HuH-7.5 (cell line): ENCODE measurements at regions not wholly inside any gene's neighbourhood (a gene's known extent, or its start where the extent isn't known, plus 50 kb on each side); places are given as distances from the start of the nearest gene placed in this dataset.
"Not testable (repeated sequence)": the region's sequence is repeated elsewhere in the genome, so short reads cannot be mapped to it uniquely, and the experiment has no call there.

Source experiments
- DNase-seq: peaks from one replicate; pipeline ENCODE4 v3.0.0; 2011; ENCODE audit warnings: low spot score

DNA sequence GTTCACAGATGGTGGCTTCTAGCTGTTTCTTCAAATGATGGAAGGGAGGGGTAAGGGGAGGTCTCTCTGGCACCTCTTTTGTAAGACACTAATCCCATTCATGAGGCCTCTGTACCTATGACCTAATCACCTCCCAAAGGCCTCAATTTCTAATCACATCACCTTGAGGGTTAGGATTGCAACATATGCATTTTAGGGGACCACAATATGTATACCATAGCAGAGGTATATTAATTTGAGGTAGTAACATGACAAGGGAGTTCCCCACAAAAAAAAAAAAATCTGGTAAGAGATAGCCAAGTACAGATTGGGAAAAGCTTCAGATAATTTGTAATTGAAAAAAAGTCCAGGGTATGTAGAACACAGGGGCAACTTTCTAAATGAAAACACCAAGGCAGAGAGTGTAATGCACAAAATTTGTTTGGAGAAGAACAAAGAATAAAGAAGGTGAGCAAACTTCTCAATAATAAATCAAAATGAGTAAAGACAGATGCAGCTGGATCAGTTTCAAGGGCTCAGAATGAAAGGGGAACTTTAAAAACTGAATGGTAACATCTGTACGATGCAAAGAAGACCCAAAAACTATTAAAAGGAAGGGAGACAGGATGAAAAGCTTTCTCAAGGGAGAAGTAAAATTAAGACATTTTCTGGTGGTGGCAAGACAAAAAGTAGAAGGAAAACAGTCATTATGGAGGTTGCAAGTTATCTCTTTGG lies 125.5 kb upstream of the DCN start:
- no peak for DNase-seq

DNA sequence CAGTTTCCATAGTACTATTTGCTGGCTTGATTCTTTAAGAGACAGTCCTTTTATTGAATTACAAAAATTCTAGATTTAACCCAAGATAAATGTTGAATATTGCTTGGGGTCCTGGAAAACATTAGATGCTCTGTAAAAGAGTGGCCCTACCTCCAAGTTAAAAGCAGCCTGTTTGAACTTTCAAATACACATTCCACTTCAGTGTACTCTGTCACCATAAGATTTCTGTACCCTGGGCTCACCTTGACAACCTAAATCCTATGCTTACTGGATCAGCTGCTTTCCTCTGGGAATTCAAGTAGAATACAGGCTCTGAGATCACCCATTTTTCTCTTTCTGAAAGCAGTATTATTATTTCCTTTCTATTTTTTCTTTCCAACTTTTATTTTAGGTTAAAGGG lies 107.7 kb upstream of the DCN start:
- DNase-seq: no peak

DNA sequence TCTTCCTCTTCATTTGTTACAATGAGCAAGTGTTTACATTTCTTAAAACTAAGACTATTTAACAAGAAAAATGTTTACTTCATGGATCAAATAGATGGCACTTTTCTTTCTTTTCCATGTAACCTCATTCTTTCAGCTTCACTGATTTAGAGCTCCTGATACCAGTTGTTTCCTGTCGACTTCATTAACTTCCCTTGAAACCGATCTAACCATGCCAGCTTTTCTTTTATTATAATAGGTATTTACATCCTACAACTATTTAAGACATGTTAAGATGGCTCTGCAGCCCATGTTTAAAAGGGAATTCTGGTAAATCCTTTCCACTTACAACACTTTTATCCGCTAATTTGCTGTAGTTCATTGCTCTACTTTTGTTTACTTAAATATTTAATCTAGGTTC lies 107.3 kb upstream of the DCN start:
- no peak for DNase-seq

DNA sequence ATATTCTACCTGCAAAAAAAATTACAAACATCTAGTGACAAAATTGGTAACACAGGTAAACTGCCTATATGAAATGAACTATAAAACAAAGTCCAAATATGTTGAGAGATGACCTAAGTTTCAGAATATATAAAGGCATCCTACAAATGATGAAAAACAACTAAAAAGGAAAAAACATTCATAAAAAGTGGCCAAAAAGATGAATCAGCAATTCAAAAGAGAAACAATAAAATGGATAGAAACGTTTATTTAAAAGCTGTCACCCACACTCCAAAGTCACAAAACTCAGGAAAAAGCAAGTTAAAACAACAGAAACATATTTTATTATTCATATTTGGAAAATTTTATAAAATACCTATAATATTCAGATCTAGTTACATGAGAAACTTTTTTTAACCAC lies 106.5 kb upstream of the DCN start:
- no peak for DNase-seq

DNA sequence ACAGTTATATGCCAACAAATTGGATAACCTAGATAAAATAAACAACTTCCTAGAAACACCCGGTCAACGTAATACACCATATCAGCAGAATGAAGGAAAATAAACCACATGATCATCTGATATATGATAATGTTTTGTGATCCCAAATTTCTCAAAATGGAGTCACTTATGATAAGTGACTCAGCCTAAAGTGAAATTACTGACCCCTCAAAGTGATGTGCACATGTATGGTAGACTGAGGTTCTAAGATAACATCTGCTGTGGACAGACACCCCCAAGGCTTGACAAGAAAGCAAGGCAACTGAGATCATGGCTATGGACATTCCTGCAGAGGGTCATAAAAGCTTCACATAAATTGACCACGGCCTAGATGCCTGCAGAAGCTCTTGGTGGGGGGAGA lies 105.1 kb upstream of the DCN start:
- no peak for DNase-seq

DNA sequence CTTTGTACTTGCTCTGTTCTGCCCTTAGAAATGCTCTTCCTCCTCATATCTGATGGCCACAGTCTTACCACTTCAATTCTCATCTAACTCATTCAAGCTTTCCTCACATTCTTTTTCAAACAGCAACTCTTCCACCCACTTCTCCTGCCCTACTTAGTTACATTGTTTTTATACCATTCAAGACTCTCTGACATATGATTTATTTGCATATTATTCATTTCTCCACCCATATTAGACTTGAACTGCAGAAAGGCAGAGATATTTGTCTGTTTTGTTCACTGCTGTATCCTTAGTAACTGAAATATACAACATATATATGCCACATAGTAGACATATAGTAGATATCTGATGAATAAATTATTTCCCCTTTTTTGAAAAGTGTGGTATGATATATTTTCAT lies 95.5 kb upstream of the DCN start:
- DNase-seq: no peak

DNA sequence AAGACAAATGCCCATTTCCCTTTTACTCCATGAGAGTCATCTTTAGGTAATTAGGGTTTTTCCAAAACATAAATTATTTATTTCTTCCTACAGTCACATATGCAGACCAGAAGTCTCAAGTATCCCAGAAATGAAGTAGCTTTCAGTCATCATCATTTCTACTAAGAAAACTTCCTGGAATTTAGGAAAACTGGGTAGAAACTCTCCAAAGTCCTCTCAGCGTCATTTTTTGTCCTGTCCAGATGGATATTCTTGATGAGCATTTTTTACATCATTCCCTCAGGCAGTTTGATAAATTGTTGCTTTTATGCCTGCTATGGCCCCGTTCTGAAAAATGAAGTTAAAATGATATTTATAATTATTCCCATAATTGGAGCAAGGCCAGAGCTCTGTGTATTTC lies 93.9 kb upstream of the DCN start:
- no peak for DNase-seq

DNA sequence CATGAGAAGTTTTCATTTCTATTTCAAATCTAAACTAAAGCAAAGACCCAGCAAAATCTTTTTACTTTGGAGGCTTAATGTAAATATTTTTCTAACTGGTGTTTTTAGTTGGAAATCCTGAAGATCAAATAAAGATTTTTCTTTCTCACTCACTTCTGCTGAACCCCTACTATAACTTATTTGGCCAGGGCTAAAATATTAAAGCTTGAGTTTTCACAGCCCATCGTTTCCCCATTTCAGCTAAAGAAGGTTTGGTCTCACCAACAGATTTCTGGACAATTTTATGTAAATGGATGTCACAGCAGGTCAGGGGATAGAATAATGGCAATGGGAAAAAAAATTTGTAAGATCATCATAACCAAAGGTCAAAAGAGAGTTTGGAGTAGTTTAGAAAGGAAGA lies 92.7 kb upstream of the DCN start:
- no peak for DNase-seq

DNA sequence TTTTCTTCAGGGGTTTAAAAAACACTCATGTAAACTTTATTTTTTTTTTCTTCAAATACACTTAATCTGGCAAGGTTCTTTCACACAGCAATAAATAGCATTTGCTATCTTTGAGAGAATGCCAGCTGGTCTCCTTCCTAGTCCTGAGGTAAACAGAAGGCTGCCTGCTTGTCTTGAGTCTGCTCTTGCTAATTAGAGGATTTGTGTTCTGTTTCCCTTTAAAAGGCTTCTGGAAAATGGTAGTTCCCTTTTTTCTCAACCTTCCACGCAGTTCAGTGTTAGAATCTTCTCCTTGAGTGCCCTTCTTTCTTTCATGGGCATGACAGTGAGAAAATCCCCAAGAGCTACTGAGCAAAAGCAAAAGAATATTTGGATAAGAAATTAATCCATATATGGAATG lies 92.3 kb upstream of the DCN start:
- DNase-seq: no peak

DNA sequence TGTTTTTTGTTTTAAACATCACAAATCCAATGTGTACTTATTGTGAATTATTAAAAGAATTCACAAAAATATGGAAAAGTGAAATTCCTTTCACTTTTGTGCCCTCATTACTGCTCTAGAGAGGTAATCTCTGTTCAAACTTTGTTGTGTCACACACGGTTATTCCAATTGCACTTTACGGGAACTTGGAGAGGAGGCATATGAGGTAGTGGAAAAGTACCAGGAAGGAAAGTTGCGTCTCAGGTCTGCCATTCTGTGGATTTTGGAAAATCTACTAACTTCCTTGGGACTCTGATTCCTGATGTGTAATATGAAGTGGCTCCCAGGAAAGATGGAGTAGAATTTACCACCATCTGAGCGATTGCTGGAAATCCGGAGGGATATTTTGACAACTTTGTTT lies 90.9 kb upstream of the DCN start:
- DNase-seq: no peak

DNA sequence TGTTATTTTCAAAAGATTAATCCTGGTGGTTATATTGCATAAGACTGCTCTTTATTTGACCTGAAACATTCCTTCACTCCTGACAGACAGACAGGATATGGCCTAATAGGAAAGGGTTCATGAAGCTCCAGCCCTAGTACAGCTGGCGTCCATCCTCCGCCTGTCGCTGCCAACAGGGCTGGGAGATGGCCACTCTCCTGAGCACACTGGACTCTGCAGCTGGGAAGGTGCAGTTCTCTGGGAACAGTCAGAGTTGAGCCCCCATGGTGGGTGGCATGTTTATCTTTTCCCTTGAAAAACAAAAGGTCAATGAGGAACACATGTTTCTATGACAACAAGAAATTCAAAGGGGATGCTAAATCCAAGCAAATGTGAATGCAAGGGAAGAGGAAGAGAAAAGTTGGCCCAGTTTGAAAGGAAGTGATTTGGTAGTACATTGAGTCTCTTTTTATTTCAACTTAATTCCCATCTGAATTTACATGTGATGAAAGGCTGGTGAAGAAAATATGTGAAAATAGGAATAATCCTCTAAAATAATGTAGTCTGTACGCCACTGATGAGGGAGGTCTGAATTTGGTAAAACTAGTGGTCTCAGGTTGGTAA lies 89.9 kb upstream of the DCN start:
- no peak for DNase-seq

DNA sequence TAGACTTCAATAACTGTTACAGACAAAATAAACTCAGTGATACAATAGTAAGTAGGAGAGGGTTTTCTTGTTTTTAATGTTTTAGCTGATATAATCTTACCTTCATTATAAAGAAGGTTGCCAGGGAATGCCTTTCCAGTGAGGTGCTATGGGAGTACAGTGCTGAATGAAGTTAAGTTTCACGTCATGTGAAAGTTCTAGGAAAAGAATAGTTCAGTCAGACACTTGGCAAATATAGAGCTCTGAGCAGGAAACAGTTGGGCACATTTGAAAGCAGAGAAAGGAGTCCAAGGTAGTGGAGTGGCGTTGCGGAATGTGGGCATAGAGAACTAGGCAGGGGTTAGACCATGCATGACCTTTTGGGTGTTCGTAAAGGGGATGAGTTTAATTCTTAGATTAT lies 88.6 kb upstream of the DCN start:
- DNase-seq: no peak

DNA sequence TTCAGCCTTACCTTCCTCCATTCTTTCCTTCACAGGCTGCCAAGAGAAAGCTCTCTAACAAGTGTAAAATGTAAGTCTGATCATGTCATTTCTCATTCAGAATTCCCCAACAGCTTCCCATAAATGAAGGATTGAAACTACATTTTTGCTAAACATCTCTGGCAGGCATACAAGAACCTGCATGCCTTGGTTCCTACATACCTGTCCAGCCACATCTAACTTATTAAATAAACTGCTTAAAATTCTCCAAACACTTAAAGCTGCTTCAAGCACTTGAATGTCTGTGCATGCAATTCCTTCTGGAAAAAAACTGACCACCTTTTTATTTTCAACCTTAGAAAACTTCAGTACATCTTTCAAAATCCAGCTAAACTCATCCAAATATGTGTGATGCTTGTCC lies 84.4 kb upstream of the DCN start:
- no peak for DNase-seq

DNA sequence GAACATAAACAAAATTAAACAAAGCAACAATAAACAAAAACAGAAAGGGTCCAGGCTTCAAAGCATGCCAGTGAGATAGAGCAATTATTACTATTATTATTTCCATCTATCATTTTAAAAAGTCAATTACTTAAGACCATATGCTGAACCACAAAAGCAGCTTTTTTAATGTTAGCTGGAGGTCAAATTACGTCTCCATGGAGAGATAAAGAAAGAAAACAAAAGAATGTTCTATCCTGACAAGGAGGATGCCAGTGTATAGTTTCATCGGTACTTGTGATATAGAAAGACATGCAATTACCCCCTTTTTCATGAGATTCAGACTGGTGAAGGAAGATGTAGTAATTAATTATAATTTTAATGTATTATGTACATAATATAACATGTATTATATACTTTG lies 81.6 kb upstream of the DCN start:
- no peak for DNase-seq

DNA sequence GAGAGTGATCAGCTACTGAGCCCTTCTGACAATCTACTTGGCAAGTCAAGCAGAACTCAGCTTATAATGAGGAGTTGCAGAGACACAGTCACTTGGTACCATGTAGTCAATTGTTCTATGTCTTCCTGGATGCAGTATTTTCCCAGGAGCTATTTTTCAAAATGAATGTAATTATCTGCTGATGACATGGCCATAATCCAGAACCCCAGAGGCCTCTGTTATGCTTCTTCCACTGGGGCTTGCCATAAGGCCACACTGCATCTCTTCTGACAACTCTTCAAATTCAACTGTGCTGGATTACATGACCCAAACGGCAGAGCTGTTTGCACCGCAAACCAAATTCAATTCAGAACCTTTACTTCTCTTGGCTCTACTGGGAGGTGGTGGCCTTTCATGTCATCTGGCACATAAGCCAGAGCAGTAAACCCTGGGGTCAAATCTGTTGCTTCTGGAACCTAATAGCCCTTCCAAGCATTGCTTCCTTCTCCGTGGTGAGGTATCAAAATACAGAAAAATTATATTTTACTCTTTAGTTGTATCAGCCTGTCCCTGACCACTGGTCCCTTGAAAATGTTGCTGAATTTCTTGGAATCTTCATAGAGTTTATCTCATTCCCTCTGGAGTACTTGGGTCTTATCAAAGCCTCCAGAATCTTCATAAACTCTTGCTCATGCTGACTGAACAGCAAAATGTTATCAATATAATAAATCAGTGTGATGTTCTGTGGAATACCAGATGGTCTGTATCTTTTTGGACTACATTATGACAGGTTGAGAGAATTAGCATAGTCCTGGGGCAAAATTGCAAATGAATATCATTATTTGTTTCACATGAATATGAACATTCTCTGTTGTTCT lies 79.4 kb upstream of the DCN start:
- no peak for DNase-seq

DNA sequence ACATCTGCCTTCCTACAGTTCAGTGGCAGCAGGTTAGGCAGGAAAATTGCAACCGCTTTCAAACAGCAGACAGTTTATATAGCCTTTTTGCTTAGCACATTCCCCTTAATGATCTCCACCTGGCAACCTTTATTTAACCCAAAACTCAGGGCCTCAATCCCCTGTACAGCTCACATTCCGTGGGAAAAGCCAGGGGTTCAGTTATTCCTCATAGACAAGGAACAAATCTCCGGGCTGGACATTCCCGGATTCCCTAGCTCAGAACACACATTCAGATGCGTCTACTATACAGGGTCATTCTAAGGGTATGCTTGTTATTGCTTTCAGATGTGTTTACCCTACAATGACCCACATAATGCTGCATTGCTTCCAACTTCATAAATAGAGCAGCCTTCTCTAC lies 73.8 kb upstream of the DCN start:
- DNase-seq: no peak

DNA sequence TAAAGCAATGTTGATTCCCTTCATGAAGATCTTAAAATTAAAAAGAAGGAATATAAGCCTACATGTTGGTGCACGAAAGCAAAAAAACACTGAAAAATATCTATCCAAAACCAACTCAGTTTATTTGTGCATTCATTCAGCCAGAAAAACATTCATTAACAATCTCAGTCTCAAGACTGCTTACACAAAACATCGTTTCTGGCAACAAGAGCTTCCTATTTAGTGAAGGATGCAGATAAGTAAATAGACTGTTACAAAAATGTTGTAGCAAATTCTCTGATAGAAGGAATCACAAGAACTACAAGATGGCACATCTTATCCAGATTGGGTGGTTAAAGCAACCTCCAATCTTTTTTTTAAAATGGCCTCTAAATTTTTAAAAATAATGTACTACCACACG lies 69.7 kb upstream of the DCN start:
- no peak for DNase-seq

DNA sequence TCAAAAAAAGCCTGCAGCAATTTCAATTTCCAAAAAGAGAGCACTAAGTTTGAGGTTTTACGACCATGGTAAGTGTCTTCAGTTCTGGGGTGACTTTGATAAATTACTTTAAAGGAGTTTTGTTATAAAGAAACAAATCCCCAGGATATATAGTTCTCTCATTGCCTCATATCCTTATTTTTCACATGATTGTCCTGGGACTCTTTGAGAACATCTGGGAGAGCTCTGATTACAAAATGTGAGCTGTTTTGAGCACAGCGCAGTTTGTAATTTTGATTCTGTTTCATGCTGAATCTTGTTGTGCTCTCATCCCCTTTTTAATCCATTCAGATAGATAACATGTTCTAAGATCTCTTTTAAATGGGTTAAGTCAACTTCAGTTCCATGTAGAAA lies 67.7 kb upstream of the DCN start:
- DNase-seq: no peak

DNA sequence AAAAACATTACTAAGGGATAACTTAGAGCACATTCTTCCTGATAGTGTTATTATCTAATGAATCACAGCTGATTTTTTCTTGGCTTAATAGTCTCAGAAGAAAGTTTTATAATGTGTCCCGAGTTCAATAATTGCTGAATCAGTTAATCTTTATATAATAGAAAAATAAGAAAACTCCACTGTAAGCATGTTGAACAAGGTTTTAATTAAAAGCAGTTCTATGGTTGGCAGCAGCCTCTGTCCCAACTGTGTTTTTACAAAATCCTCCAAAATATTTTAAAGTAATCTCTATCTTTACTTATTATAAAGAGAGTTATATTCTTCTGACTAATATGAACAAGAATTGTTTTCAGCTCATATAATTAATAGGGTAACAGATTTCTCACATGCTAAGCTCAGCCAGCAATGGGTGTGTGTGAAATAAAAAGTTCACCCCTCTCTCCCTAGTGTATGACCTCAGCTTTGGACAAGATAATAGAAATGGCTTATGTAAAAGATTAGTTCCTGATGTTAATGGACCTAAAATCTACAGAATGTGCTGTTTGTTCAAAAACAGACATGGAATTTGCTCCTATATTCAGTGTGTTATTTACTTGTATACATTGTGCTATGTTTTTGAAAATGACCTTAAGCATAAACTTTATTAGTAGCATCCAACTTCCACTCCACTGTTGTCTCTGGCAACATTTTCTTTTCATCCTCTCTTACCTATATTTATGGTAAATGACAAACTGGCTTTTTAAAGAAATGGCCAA lies 67.1 kb upstream of the DCN start:
- no peak for DNase-seq

DNA sequence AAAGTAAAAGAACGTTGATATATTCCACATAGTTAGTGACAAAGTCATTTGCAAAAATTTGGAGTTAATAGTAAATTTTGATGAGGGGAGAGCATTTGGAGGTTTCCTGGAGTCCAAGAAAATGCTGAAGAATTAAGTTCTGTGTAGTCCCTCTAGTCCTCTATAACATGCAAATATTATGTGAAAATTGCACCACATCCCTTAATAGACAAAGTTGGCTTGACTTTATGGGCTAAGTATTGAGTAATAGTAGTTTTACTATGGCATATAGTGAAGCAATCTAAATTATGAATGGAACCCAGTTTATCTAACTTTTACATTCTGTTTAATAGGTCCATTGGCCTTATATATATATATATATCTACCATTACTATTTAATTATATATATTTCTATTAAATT lies 66.4 kb upstream of the DCN start:
- no peak for DNase-seq

DNA sequence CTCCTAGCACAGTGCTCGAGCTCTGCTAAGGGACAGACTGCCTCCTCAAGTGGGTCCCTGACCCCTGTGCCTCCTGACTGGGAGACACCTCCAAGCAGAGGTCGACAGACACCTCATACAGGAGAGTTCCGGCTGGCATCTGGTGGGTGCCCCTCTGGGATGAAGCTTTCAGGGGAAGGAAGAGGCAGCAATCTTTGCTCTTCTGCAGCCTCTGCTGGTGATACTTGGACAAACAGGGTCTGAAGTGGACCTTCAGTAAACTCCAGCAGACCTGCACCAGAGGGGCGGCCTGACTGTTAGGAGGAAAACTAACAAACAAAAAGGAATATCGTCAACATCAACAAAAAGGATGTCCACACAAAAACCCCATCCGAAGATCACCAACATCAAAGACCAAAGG lies 60.6 kb upstream of the DCN start:
- DNase-seq: not testable (repeated sequence)

DNA sequence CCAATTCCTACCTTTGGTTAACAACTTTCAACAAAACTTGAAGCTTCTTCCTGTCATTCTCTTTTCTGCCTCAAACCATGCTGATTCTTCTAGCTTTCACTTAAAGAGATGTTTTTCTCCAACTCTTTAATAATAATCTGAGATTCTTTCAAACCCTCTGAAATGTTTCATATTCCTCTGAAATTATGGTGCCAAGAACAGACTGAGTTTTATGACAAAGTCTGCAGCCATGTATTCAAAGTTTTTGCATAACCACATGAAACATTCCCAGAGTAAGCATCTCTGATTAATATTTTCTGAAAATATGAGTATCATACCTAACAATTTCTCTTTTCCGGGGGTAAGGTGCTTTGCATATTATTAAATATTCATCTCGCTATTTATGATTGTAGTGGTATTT lies 59.1 kb upstream of the DCN start:
- DNase-seq: no peak
